ENCODE measurements at regions not wholly inside any gene's neighbourhood (a gene's known extent, or its start where the extent isn't known, plus 50 kb on each side); places are given as distances from the start of the nearest gene placed in this dataset.

DNA sequence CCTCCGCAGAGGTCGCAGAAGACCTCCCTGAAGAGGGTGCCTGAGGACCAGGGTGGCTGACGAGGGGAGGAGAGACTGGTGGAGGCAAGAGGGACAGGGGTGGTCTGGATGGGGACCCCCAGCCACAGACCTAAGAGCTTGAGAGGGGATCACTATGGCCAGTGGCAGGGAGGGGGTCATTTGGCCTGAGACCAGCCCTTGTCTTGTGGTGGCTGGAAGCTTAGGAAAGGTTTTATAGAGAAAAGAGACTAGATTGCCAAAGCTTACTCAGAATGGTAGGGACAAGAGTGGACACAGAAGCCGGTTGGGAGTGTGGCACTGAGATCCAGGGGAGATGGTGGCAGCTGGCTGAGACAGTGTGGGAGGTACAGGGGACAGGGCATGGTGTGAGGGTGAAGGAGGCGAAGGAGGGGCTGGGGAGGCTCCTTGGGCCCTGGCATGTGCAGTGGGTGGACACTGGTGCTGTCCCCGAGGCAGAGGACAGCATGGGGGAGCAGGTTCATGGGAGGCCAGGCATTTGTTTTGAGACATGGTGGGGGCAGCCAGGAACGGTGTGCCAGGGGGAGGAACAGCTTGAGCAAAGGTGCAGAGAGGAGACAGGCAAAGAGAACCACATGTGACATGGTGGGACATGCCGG is 123.0 kb downstream of the C9orf50 start:
- peak overlapping the region; percentile 100 for H3K27ac ChIP-seq

DNA sequence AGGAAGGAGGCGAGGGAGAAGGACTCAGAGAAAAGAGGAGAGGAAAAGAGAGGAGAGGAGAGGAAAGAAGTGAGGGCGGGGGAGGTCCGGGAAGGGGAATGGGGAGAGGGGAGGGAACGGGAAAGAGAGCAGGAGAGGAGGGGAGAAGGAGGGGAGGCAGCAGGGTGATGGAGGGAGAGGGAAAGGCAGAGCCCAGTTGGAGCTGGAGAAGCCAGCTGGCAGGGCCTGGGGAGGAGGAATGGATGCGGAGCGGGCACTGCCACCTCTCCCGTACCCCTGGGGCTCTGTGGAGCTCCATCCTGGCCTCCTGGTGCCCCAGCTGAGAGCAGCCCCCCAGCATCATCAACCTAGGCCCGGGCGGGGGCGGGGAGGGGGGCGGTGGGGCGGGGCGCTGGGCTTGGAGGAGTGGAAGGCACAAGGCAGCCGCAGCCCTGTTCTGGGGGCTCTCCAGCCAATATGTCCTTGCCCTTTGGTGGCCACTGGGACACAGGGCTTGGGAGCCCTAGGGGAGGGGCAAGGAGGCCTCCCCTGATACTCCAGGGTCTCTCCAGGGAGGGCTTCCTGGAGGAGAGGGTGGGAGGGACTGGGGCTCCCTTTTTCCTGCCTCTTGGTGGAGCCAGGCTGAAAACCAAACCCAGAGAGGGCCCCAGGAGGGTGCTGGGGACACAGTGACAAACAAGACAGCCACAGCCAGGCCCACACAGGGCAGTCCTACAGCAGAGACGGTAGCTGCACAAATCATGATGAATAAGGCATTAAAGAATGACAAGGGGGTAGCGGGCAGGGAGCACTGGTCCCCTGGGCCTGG is 123.7 kb downstream of the C9orf50 start:
- peak overlapping the region; percentile 100 for H3K27ac ChIP-seq
- TF ChIP-seq ZFX (IDR thresholded peaks at IDR 0.05; ENCODE audit: borderline replicate concordance) = no peak
- TF ChIP-seq, protein P1, sequence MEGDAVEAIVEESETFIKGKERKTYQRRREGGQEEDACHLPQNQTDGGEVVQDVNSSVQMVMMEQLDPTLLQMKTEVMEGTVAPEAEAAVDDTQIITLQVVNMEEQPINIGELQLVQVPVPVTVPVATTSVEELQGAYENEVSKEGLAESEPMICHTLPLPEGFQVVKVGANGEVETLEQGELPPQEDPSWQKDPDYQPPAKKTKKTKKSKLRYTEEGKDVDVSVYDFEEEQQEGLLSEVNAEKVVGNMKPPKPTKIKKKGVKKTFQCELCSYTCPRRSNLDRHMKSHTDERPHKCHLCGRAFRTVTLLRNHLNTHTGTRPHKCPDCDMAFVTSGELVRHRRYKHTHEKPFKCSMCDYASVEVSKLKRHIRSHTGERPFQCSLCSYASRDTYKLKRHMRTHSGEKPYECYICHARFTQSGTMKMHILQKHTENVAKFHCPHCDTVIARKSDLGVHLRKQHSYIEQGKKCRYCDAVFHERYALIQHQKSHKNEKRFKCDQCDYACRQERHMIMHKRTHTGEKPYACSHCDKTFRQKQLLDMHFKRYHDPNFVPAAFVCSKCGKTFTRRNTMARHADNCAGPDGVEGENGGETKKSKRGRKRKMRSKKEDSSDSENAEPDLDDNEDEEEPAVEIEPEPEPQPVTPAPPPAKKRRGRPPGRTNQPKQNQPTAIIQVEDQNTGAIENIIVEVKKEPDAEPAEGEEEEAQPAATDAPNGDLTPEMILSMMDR (IDR thresholded peaks at IDR 0.05) = no peak

More for the DNA sequence above, 123.0 kb downstream of the C9orf50 start:
- no peak for TF ChIP-seq ZFX (IDR thresholded peaks at IDR 0.05; ENCODE audit: borderline replicate concordance)
- TF ChIP-seq, protein P1 (IDR thresholded peaks at IDR 0.05) = no peak

DNA sequence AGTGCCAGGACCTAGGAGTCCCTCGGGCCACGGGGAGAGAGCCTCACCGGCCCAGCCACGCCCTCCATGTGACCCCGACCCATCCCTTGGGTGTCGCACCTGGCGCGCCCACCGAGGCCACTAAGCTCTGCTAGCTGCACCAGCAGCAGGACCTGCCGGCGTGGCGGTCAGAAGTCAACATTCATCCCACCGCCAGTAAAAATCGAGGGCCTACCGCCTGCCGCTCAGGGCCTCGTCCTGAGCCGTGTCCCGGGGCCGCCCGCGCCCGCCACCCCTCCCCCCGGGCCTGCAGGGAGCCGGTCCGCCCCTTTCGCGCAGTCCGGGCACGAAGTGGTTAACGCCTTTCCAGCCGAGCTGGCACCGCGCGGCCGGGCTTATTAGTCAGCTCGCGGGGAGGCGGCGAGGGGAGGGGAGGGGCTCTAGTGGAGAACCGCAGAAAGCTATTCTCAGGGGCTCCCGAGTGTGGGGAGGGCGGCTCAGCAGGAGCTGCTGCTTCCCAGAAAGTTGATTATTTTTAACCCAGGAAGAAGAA is 124.4 kb downstream of the C9orf50 start:
- H3K27ac ChIP-seq = peak overlapping the region; percentile 100
- TF ChIP-seq, protein P1 (IDR thresholded peaks at IDR 0.05) = no peak
- no peak for TF ChIP-seq ZFX (IDR thresholded peaks at IDR 0.05; ENCODE audit: borderline replicate concordance)

DNA sequence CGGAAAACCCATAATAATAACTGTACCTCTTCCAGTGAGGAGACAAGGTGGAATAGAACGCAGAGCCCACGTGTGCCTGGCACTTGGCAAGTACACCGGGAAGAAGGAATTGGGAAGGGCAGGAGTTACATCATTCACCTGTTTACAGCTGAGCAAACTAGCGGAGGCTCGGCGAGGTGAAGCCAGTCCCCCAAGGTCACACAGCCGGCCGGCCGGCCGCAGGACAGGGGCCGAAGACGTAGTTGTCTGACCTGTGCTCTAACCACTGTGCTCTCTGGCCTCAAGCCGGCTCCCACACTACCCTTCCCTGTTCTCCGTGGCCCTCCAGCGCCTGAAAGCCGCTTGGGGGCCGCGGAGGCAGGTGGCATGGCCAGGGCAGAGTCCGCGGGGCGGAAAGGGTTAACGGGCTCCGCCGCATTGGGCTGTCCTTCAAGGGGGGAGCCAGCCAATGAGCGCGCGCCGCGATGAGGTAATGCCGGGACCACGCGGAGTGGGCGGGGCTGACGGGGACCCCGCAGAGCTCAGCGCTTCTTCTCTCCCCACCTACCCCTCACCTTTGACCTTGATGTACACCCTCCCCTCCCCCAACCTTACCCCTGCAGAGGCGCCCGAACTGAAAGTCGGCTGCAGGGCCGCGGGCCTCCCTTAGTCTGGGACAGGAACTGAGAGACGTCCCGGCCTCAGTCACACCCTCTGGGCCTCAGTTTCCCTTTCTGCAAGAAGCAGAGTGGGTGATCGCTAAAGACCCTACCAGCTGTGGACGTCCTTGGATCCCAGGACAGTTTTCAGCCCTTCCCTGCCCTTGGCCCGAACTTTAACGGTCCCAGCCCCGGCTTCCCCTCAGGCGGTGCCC is 125.1 kb downstream of the C9orf50 start:
- TF ChIP-seq, protein P1 (IDR thresholded peaks at IDR 0.05) = no peak
- no peak for TF ChIP-seq ZFX (IDR thresholded peaks at IDR 0.05; ENCODE audit: borderline replicate concordance)
- peak overlapping the region; percentile 100 for H3K27ac ChIP-seq

DNA sequence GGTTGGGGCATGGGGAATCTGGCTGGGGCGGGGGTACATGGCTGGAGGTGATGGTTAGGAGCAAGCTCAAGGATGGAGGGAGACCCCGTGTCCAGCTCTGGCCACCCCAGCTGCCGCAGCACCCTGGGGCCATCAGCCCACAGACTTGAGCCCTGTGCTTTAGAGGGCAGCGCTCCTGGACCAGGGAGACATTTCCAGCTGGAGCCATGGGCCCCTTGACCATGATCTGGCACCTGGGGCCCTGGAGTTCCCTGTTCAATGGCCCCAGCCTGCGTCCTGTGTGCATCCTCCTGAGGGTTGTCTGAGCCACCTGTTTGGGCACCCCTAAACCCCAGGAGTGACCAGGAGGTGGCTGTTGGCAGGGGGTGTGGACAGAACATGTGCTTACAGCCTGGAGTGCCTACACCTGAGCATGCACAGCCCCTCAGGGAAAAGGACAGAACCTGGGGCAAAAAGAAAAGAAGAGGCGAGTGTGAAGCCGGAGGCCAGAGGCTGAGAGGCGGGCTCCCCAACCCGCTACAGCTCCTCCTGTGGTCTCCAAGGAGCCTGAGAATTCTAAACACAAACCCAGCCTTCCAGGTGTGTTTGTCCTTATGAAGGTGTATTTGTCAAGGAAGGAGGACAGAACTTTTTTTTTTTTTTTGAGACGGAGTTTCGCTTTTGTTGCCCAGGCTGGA is 126.7 kb downstream of the C9orf50 start:
- peak overlapping the region; percentile 100 for H3K27ac ChIP-seq

DNA sequence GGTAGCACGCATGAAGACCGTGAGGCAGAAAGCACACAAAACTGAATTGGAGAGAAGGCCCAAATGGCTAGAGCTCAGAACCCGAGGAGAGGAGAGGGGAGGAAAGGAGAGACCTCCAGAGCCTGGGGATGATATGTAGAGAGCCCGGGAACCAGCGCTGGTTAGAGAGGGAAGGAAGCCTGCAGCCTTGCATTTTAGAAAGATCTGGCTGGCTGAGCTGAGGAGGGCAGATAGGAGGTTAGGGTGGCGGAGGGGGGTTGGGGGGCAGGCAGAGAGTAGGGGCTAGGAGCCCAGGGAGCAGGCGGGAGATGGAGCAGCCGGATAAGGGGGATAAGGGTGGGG is 127.2 kb downstream of the C9orf50 start:
- H3K27ac ChIP-seq = peak overlapping the region; percentile 100

More for the DNA sequence above, 126.7 kb downstream of the C9orf50 start:
- TF ChIP-seq, protein P1 (IDR thresholded peaks at IDR 0.05) = no peak
- TF ChIP-seq ZFX (IDR thresholded peaks at IDR 0.05; ENCODE audit: borderline replicate concordance) = no peak

More for the DNA sequence above, 127.2 kb downstream of the C9orf50 start:
- no peak for TF ChIP-seq ZFX (IDR thresholded peaks at IDR 0.05; ENCODE audit: borderline replicate concordance)
- TF ChIP-seq, protein P1 (IDR thresholded peaks at IDR 0.05) = no peak

Data from 22Rv1 (cell line).